GM18502 (cell line): ENCODE measurements at regions not wholly inside any gene's neighbourhood (a gene's known extent, or its start where the extent isn't known, plus 50 kb on each side); places are given as distances from the start of the nearest gene placed in this dataset.

Experiments used
- ATAC-seq: cut with Tn5 transposase; IDR thresholded peaks from one replicate; pipeline ENCODE4 v1.9.1; 2021; ENCODE audit warnings: mild to moderate bottlenecking; ENCODE audit not compliant: unreplicated experiment, poor library complexity

GRCh38 chr9:14366076-14366475, 52.1 kb upstream of the NFIB start:
- ATAC-seq, result no peak

DNA sequence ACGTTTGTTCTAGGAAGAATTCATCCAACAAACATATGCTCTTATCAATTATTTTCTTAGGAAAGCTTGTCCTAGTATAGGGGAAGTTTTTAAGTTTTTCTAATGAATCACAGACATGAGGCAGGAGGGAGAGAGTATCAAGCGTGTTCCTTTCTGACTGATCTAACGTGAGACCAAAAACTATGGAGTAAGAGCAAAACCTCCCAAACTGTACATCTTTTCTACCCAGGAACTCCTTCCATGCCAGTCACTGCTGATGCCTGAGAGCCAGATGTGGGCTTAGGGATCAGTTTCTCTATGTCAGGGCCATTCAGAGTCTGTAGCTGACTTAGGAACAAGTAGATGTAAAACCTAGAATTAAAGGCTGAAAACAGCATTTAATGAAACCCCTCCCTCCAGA, 51.7 kb upstream of the NFIB start:
- ATAC-seq, result no peak
